Neural cell (in vitro differentiated cells): ENCODE measurements at regions not wholly inside any gene's neighbourhood (a gene's known extent, or its start where the extent isn't known, plus 50 kb on each side); places are given as distances from the start of the nearest gene placed in this dataset.

Experiments
- H2AFZ ChIP-seq: fragments of 200-600, 300-800 bp; sonication (generic), shearing (Covaris generic); 2 replicates; pipeline ENCODE4 v1.6.0; 2014; ENCODE audit warnings: low read depth, mild to moderate bottlenecking, antibody characterized with exemption, low read length, moderate library complexity
- H3F3A ChIP-seq: fragments of 200-600 bp; shearing (Covaris generic); 2 replicates; pipeline ENCODE4 v1.6.1; 2016; ENCODE audit warnings: mild to moderate bottlenecking, moderate library complexity, mixed read lengths, antibody characterized with exemption, low read length; ENCODE audit not compliant: insufficient read depth, poor library complexity, severe bottlenecking
- H3K27ac ChIP-seq: fragments of 200-600, 300-800 bp; sonication (generic), shearing (Covaris generic); 2 replicates; pipeline ENCODE4 v1.5.1; 2014; ENCODE audit warnings: mild to moderate bottlenecking, low read length, moderate library complexity
- H3K27me3 ChIP-seq: fragments of 300-800, 200-600 bp; sonication (generic), shearing (Covaris generic); 2 replicates; pipeline ENCODE4 v1.6.0; 2014; ENCODE audit warnings: mild to moderate bottlenecking, low read depth, low read length, moderate library complexity; ENCODE audit not compliant: insufficient read depth
- H3K36me3 ChIP-seq: fragments of 300-800, 200-600 bp; sonication (generic), shearing (Covaris generic); 2 replicates; pipeline ENCODE4 v1.5.1; 2014; ENCODE audit warnings: mild to moderate bottlenecking, antibody characterized with exemption, low read length, moderate library complexity; ENCODE audit not compliant: insufficient read depth
- H3K4me2 ChIP-seq: fragments of 300-800, 200-600 bp; sonication (generic), shearing (Covaris generic); 2 replicates; pipeline ENCODE4 v1.6.0; 2014; ENCODE audit warnings: mild to moderate bottlenecking, low read length
- H3K4me3 ChIP-seq: fragments of 300-800, 200-600 bp; sonication (generic), shearing (Covaris generic); 2 replicates; pipeline ENCODE4 v1.5.1; 2014; ENCODE audit warnings: mild to moderate bottlenecking, low read length, moderate library complexity
- H3K79me2 ChIP-seq: fragments of 200-600 bp; shearing (Covaris generic); replicated peaks from 2 replicates; pipeline ENCODE4 v1.6.0; 2014; ENCODE audit warnings: mild to moderate bottlenecking, low read length, moderate library complexity; ENCODE audit not compliant: insufficient read depth
- H3K9ac ChIP-seq: fragments of 300-800, 200-600 bp; sonication (generic), shearing (Covaris generic); 2 replicates; pipeline ENCODE4 v1.6.1; 2016; ENCODE audit warnings: mild to moderate bottlenecking, low read length, mixed read lengths
- H3K9me2 ChIP-seq: fragments of 200-600 bp; shearing (Covaris generic); 2 replicates; pipeline ENCODE4 v1.6.1; 2016; ENCODE audit warnings: mild to moderate bottlenecking, low read length, mixed read lengths; ENCODE audit not compliant: insufficient read depth
- H3K9me3 ChIP-seq: fragments of 200-600, 300-800 bp; sonication (generic), shearing (Covaris generic); 2 replicates; pipeline ENCODE4 v1.6.1; 2016; ENCODE audit warnings: mild to moderate bottlenecking, mixed run types, low read length, moderate library complexity, mixed read lengths
- H4K20me1 ChIP-seq: fragments of 200-600 bp; shearing (Covaris generic); 2 replicates; pipeline ENCODE4 v1.6.1; 2016; ENCODE audit warnings: mild to moderate bottlenecking, mixed run types; ENCODE audit not compliant: insufficient read depth
- CTCF ChIP-seq: fragments of 450-650 bp; IDR thresholded peaks from 2 replicates; pipeline ENCODE4 v1.5.1; 2014; ENCODE audit warnings: antibody characterized with exemption, mild to moderate bottlenecking, moderate library complexity; ENCODE audit not compliant: poor library complexity, severe bottlenecking
- EP300 ChIP-seq: fragments of 450-650 bp; conservative IDR thresholded peaks from 2 replicates; pipeline ENCODE4 v1.6.1; 2014; ENCODE audit warnings: antibody characterized with exemption, mild to moderate bottlenecking, moderate library complexity; ENCODE audit not compliant: poor library complexity, severe bottlenecking
- EZH2 ChIP-seq: fragments of 200-600, 300-800 bp; shearing (Covaris generic), sonication (generic); IDR thresholded peaks from 2 replicates; pipeline ENCODE4 v1.6.1; 2014; ENCODE audit warnings: antibody characterized with exemption, low read length, borderline replicate concordance, mild to moderate bottlenecking; ENCODE audit not compliant: insufficient read depth, poor library complexity, severe bottlenecking
- MXI1 ChIP-seq: fragments of 450-650 bp; conservative IDR thresholded peaks from 2 replicates; pipeline ENCODE4 v1.6.1; 2014; ENCODE audit warnings: antibody characterized with exemption, mild to moderate bottlenecking; ENCODE audit not compliant: poor library complexity, severe bottlenecking
- POLR2AphosphoS5 ChIP-seq: IDR thresholded peaks from 2 replicates; pipeline ENCODE4 v1.6.1; 2012
- RAD21 ChIP-seq: fragments of 450-650 bp; conservative IDR thresholded peaks from 2 replicates; pipeline ENCODE4 v1.6.1; 2014; ENCODE audit warnings: antibody characterized with exemption, mild to moderate bottlenecking, moderate library complexity
- REST ChIP-seq: IDR thresholded peaks from 2 replicates; pipeline ENCODE4 v1.6.1; 2012; ENCODE audit warnings: borderline replicate concordance
- SMC3 ChIP-seq: fragments of 450-650 bp; conservative IDR thresholded peaks from 2 replicates; pipeline ENCODE4 v1.6.1; 2014; ENCODE audit warnings: antibody characterized with exemption, mild to moderate bottlenecking, moderate library complexity; ENCODE audit not compliant: poor library complexity
- TAF1 ChIP-seq: IDR thresholded peaks from 2 replicates; pipeline ENCODE4 v1.6.1; 2012; ENCODE audit warnings: low read depth

GRCh38 chr13:74867460-74867859 lies 614.5 kb downstream of the TBC1D4 start:
- Histone ChIP-seq H3K4me3 (no peak overlapping the region), H2AFZ (no peak overlapping the region), H4K20me1 (no peaks in the 10 kb centered on the region), H3K27me3 (no peaks in the 10 kb centered on the region), H3K36me3 (no peaks in the 10 kb centered on the region), H3K9ac (no peak overlapping the region), H3K9me2 (no peaks in the 10 kb centered on the region), H3K79me2 (no peaks in the 10 kb centered on the region), H3K9me3 (peaks cover 4% of the 10 kb centered on the region), H3K4me2 (no peak overlapping the region), H3F3A (no peaks in the 10 kb centered on the region), H3K27ac (no peak overlapping the region)
- TF ChIP-seq SMC3, result no peak
- no peak for TF ChIP-seq REST
- no peak for TF ChIP-seq RAD21
- no peak for TF ChIP-seq MXI1
- TF ChIP-seq EP300, result no peak
- no peak for TF ChIP-seq CTCF
- no peak for TF ChIP-seq POLR2AphosphoS5
- TF ChIP-seq EZH2, result no peak

GRCh38 chr13:74866101-74866500 lies 615.9 kb downstream of the TBC1D4 start:
- H3K4me3 ChIP-seq, result no peak overlapping the region
- H3K79me2 ChIP-seq, result no peaks in the 10 kb centered on the region
- H4K20me1 ChIP-seq, result no peaks in the 10 kb centered on the region
- H3K36me3 ChIP-seq, result no peaks in the 10 kb centered on the region
- peaks cover 4% of the 10 kb centered on the region for H3K9me3 ChIP-seq
- no peaks in the 10 kb centered on the region for H3F3A ChIP-seq
- no peaks in the 10 kb centered on the region for H3K9me2 ChIP-seq
- H3K27ac ChIP-seq, result no peak overlapping the region
- H3K9ac ChIP-seq, result no peak overlapping the region
- no peak for TF ChIP-seq RAD21
- no peak for TF ChIP-seq EZH2
- TF ChIP-seq POLR2AphosphoS5, result no peak
- TF ChIP-seq MXI1, result no peak
- no peak for TF ChIP-seq CTCF
- TF ChIP-seq TAF1, result no peak
- TF ChIP-seq EP300, result no peak
- TF ChIP-seq REST, result no peak
- TF ChIP-seq SMC3, result no peak
- H2AFZ ChIP-seq, result no peak overlapping the region
- H3K27me3 ChIP-seq, result no peaks in the 10 kb centered on the region
- no peak overlapping the region for H3K4me2 ChIP-seq
